Naive thymus-derived CD4-positive, alpha-beta T cell (primary cell): ENCODE measurements at regions not wholly inside any gene's neighbourhood (a gene's known extent, or its start where the extent isn't known, plus 50 kb on each side); places are given as distances from the start of the nearest gene placed in this dataset.

ENCODE experiments used
- ATAC-seq: fragments of 150-1000 bp; cut with Tn5 transposase; 2 replicates; pipeline ENCODE4 v1.10.0; 2021; ENCODE audit warnings: mild to moderate bottlenecking, moderate library complexity
- CTCF ChIA-PET: fragments of 350-600 bp; sonication (Branson Sonifier 250); formaldehyde crosslinking; loops from one replicate; lab custom pipeline; 2021; ENCODE audit warnings: antibody characterized with exemption; lab: Charles Lee
- POLR2A ChIA-PET: fragments of 350-600 bp; sonication (Branson Sonifier 250); formaldehyde crosslinking; loops from one replicate; lab custom pipeline; 2021; ENCODE audit warnings: antibody characterized with exemption, inconsistent platforms; lab: Charles Lee
- DNase-seq, 9 donors: peaks; one replicate each; pipeline versions ENCODE4 v3.0.0 to v3.0.0-alpha.2; 2020 to 2022; ENCODE audit warnings: mixed read lengths in 1 of 9
- H3K27ac ChIP-seq: one replicate; pipeline ENCODE4 v1.7.0; 2013; ENCODE audit warnings: mild to moderate bottlenecking, low read depth, low read length, moderate library complexity
- H3K27me3 ChIP-seq, 2 donors: one replicate each; pipeline ENCODE4 v1.7.0; 2013; ENCODE audit warnings: low read length in 2 of 2, mild to moderate bottlenecking in 2 of 2, moderate library complexity in 2 of 2; ENCODE audit not compliant: control insufficient read depth in 2 of 2, insufficient read depth in 2 of 2
- H3K36me3 ChIP-seq, 3 experiments: 1 replicate in 2 of 3; 2 replicates in 1 of 3; pipeline ENCODE4 v1.7.0; 2013; ENCODE audit warnings: low read length in 3 of 3, mild to moderate bottlenecking in 3 of 3, moderate library complexity in 1 of 3; ENCODE audit not compliant: insufficient read depth in 3 of 3, control insufficient read depth in 2 of 3
- H3K4me1 ChIP-seq, 2 donors: one replicate each; pipeline ENCODE4 v1.7.0; 2013; ENCODE audit warnings: low read length in 2 of 2, mild to moderate bottlenecking in 2 of 2, moderate library complexity in 1 of 2; ENCODE audit not compliant: control insufficient read depth in 2 of 2, insufficient read depth in 2 of 2
- H3K4me3 ChIP-seq: 2 replicates; pipeline ENCODE4 v1.7.0; 2013; ENCODE audit warnings: mild to moderate bottlenecking, low read length
- H3K9me3 ChIP-seq, 3 experiments: 1 replicate in 2 of 3; 2 replicates in 1 of 3; pipeline ENCODE4 v1.7.0; 2013; ENCODE audit warnings: low read length in 3 of 3; ENCODE audit not compliant: control insufficient read depth in 2 of 3
- H3K27ac Mint-ChIP-seq, 9 donors: one replicate each; pipeline ENCODE4 v1.8.0; 2020 to 2022; ENCODE audit warnings: mixed read lengths in 9 of 9, mild to moderate bottlenecking in 8 of 9, moderate library complexity in 5 of 9, inconsistent platforms in 2 of 9
- H3K27me3 Mint-ChIP-seq, 5 donors: one replicate each; pipeline ENCODE4 v1.8.0; 2021 to 2022; ENCODE audit warnings: mixed read lengths in 5 of 5, mild to moderate bottlenecking in 1 of 5
- H3K36me3 Mint-ChIP-seq, 5 donors: one replicate each; pipeline ENCODE4 v1.8.0; 2020 to 2022; ENCODE audit warnings: mixed read lengths in 5 of 5, mild to moderate bottlenecking in 3 of 5, inconsistent platforms in 1 of 5
- H3K4me1 Mint-ChIP-seq, 7 donors: one replicate each; pipeline ENCODE4 v1.8.0; 2020 to 2022; ENCODE audit warnings: mixed read lengths in 7 of 7, mild to moderate bottlenecking in 3 of 7, inconsistent platforms in 1 of 7
- H3K4me3 Mint-ChIP-seq, 10 donors: one replicate each; pipeline ENCODE4 v1.8.0; 2020 to 2022; ENCODE audit warnings: mild to moderate bottlenecking in 10 of 10, mixed read lengths in 10 of 10, moderate library complexity in 6 of 10, inconsistent platforms in 2 of 10
- H3K9me3 Mint-ChIP-seq, 11 donors: one replicate each; pipeline ENCODE4 v1.8.0; 2020 to 2022; ENCODE audit warnings: mixed read lengths in 11 of 11, mild to moderate bottlenecking in 4 of 11, inconsistent platforms in 1 of 11, moderate library complexity in 1 of 11
- intact Hi-C, 2 donors: fragments of 100-400 bp; cut with micrococcal nuclease; formaldehyde crosslinking; loops; one replicate each; pipeline ENCODE4 v1.15.1; 2023

GRCh38 chr4:11130195-11130970 is 298.3 kb downstream of the HS3ST1 start:
- no peak for DNase-seq
- Histone ChIP-seq H3K36me3 (no peaks in the 10 kb centered on the region), H3K9me3 (peaks cover 0 to 3% (median 0%) of the 10 kb centered on the region in 3 experiments), H3K4me1 (no peaks in the 10 kb centered on the region), H3K27ac (no peak overlapping the region), H3K4me3 (no peak overlapping the region), H3K27me3 (no peaks in the 10 kb centered on the region)
- no peak overlapping the region for H3K4me3 Mint-ChIP-seq
- CTCF ChIA-PET: no interaction called here
- no peak overlapping the region for H3K27ac Mint-ChIP-seq
- H3K36me3 Mint-ChIP-seq: peaks cover 0 to 3% (median 0%) of the 10 kb centered on the region in 5 donors
- intact Hi-C loops: no loop called here
- no peak for ATAC-seq
- H3K27me3 Mint-ChIP-seq: peaks cover 0 to 16% (median 6%) of the 10 kb centered on the region in 5 donors
- peaks cover 0 to 5% (median 0%) of the 10 kb centered on the region in 7 donors for H3K4me1 Mint-ChIP-seq
- peaks cover 0 to 10% (median 4%) of the 10 kb centered on the region in 11 donors for H3K9me3 Mint-ChIP-seq
- POLR2A ChIA-PET: no interaction called here

DNA sequence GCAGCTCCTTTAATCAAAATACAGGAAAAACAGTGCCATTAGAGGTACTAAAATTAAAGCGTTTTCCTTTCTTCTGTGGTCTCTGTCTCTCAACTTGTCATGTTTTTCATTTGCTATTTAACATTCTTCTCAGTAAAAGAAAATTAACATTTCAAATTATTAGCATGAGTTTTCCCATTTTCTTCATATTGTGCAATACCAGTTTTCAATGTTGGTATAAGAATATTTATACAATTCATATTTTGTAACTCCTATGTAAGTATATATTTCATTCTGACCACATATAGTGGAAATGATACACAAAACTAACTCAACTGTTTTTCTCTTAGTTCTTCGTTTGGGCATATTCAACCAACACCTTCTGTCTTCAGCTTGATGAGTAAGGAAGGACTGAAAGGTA is 308.3 kb downstream of the HS3ST1 start:
- ATAC-seq: no peak
- CTCF ChIA-PET: no interaction called here

GRCh38 chr4:11119474-11119873 is 309.2 kb downstream of the HS3ST1 start:
- peaks cover 0 to 18% (median 11%) of the 10 kb centered on the region in 5 donors for H3K27me3 Mint-ChIP-seq
- H3K27ac Mint-ChIP-seq: no peak overlapping the region
- H3K9me3 Mint-ChIP-seq: peaks cover 0 to 8% (median 4%) of the 10 kb centered on the region in 11 donors
- H3K36me3 Mint-ChIP-seq: peaks cover 0 to 1% (median 0%) of the 10 kb centered on the region in 5 donors
- ChIA-PET POLR2A (no interaction called here), CTCF (no interaction called here)
- H3K27me3 ChIP-seq: no peaks in the 10 kb centered on the region
- H3K4me1 ChIP-seq: no peaks in the 10 kb centered on the region
- H3K27ac ChIP-seq: no peak overlapping the region
- H3K4me3 Mint-ChIP-seq: no peak overlapping the region
- H3K9me3 ChIP-seq: no peaks in the 10 kb centered on the region
- peaks cover 0 to 6% (median 0%) of the 10 kb centered on the region in 7 donors for H3K4me1 Mint-ChIP-seq
- no peaks in the 10 kb centered on the region for H3K36me3 ChIP-seq
- intact Hi-C loops: no loop called here
- H3K4me3 ChIP-seq: no peak overlapping the region
- no peak for DNase-seq
- ATAC-seq: no peak

More for the DNA sequence above, 308.3 kb downstream of the HS3ST1 start:
- intact Hi-C loops: no loop called here
- no peaks in the 10 kb centered on the region for H3K36me3 ChIP-seq
- Mint-ChIP-seq H3K4me3 (no peak overlapping the region), H3K4me1 (peaks cover 0 to 6% (median 0%) of the 10 kb centered on the region in 7 donors), H3K36me3 (peaks cover 0 to 3% (median 0%) of the 10 kb centered on the region in 5 donors), H3K27ac (no peak overlapping the region), H3K9me3 (peaks cover 0 to 8% (median 4%) of the 10 kb centered on the region in 11 donors), H3K27me3 (peaks cover 0 to 19% (median 11%) of the 10 kb centered on the region in 5 donors)
- no peak for DNase-seq
- no peaks in the 10 kb centered on the region for H3K9me3 ChIP-seq
- H3K4me3 ChIP-seq: no peak overlapping the region
- no peaks in the 10 kb centered on the region for H3K4me1 ChIP-seq
- no peaks in the 10 kb centered on the region for H3K27me3 ChIP-seq
- H3K27ac ChIP-seq: no peak overlapping the region
- POLR2A ChIA-PET: no interaction called here

DNA sequence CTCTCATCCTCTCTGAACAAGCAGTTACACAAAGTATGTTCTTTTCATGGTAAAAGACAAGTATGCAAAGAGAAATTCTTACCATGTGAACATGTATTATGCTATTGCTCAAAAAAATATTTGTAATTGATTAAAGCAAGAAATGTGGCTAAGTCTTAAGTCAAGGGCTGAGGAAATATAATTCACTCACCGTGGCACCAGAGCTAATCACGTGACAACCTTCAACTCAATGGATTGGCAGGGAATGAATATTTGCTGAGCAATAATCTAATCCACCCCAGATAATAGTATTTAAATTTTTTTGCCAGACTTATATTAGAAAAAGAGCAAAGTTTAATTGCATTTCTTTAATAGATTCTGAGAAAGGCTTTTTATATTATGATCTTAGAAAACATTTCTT is 310.2 kb downstream of the HS3ST1 start:
- DNase-seq (no peak), ATAC-seq (no peak)
- POLR2A ChIA-PET: no interaction called here
- H3K4me3 Mint-ChIP-seq: no peak overlapping the region
- Histone ChIP-seq H3K36me3 (no peaks in the 10 kb centered on the region), H3K4me1 (no peaks in the 10 kb centered on the region), H3K27me3 (no peaks in the 10 kb centered on the region), H3K9me3 (no peaks in the 10 kb centered on the region), H3K27ac (no peak overlapping the region), H3K4me3 (no peak overlapping the region)
- intact Hi-C loops: no loop called here
- peaks cover 0 to 6% (median 4%) of the 10 kb centered on the region in 11 donors for H3K9me3 Mint-ChIP-seq
- peaks cover 0 to 6% (median 0%) of the 10 kb centered on the region in 7 donors for H3K4me1 Mint-ChIP-seq
- H3K27ac Mint-ChIP-seq: no peak overlapping the region
- H3K27me3 Mint-ChIP-seq: peaks cover 0 to 13% (median 10%) of the 10 kb centered on the region in 5 donors
- CTCF ChIA-PET: no interaction called here
- no peaks in the 10 kb centered on the region for H3K36me3 Mint-ChIP-seq

GRCh38 chr4:11116940-11117339 is 311.8 kb downstream of the HS3ST1 start:
- no peak overlapping the region for H3K27ac ChIP-seq
- no peak overlapping the region for H3K4me3 Mint-ChIP-seq

DNA sequence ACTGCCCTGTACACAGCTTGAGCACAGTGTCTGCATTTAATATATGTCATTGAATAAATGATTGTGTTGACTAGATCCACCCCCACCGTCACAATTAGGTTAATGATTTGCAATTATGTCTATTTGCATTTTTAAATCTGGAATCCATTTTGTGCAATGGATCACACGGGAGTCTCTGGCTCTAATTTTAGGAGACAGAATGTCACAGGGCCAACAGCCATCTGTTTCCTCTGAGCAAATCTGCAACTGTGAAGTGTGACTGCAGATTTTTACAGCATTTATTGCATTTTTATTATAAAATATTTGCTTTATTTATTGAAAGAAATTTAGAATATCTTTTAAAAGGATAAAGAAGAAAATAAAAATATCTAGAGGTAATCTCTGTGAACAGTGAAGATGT is 316.8 kb downstream of the HS3ST1 start:
- H3K4me3 ChIP-seq: no peak overlapping the region
- ChIA-PET CTCF (no interaction called here), POLR2A (no interaction called here)
- Mint-ChIP-seq H3K27me3 (peaks cover 0 to 14% (median 0%) of the 10 kb centered on the region in 5 donors), H3K4me1 (peaks cover 0 to 4% (median 0%) of the 10 kb centered on the region in 7 donors), H3K4me3 (no peak overlapping the region), H3K36me3 (no peaks in the 10 kb centered on the region), H3K9me3 (peaks cover 0 to 4% (median 0%) of the 10 kb centered on the region in 11 donors), H3K27ac (no peak overlapping the region)
- H3K27me3 ChIP-seq: no peaks in the 10 kb centered on the region
- H3K27ac ChIP-seq: no peak overlapping the region
- ATAC-seq (no peak), DNase-seq (no peak)
- no peaks in the 10 kb centered on the region for H3K9me3 ChIP-seq
- no peaks in the 10 kb centered on the region for H3K36me3 ChIP-seq
- H3K4me1 ChIP-seq: no peaks in the 10 kb centered on the region
- intact Hi-C loops: no loop called here

More at GRCh38 chr4:11116940-11117339, 311.8 kb downstream of the HS3ST1 start:
- ATAC-seq (no peak), DNase-seq (no peak)
- no peaks in the 10 kb centered on the region for H3K27me3 ChIP-seq
- Mint-ChIP-seq H3K27me3 (peaks cover 0 to 8% (median 4%) of the 10 kb centered on the region in 5 donors), H3K27ac (no peak overlapping the region), H3K9me3 (peaks cover 0 to 1% (median 0%) of the 10 kb centered on the region in 11 donors), H3K36me3 (no peaks in the 10 kb centered on the region), H3K4me1 (peaks cover 0 to 6% (median 0%) of the 10 kb centered on the region in 7 donors)
- H3K4me1 ChIP-seq: no peaks in the 10 kb centered on the region
- ChIA-PET CTCF (no interaction called here), POLR2A (no interaction called here)
- no peak overlapping the region for H3K4me3 ChIP-seq
- no peaks in the 10 kb centered on the region for H3K9me3 ChIP-seq
- intact Hi-C loops: no loop called here
- H3K36me3 ChIP-seq: no peaks in the 10 kb centered on the region

DNA sequence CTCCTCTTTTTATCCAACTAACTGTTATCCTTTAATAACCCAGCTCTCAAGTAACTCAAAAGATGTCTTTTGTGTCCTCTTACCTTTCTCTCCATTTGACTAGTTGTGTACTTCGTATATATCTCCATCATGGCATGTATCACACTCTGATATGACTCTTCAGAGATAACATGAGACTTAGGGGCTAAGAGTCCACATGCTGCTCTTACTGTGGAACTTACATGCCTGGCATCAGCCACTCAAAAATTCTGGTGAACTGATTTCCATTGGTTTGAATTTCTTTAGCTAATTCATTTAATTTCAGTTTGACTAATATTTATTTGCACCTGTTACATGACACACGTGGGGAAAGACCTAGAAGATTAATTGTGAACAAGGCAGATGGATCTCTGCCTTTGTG is 317.3 kb downstream of the HS3ST1 start:
- Histone ChIP-seq H3K4me1 (no peaks in the 10 kb centered on the region), H3K9me3 (no peaks in the 10 kb centered on the region), H3K27me3 (no peaks in the 10 kb centered on the region), H3K4me3 (no peak overlapping the region), H3K27ac (no peak overlapping the region), H3K36me3 (no peaks in the 10 kb centered on the region)
- Mint-ChIP-seq H3K4me1 (peaks cover 0 to 3% (median 0%) of the 10 kb centered on the region in 7 donors), H3K4me3 (no peak overlapping the region), H3K27me3 (peaks cover 0 to 12% (median 0%) of the 10 kb centered on the region in 5 donors), H3K9me3 (peaks cover 0 to 4% (median 0%) of the 10 kb centered on the region in 11 donors), H3K36me3 (no peaks in the 10 kb centered on the region), H3K27ac (no peak overlapping the region)
- POLR2A ChIA-PET: no interaction called here
- CTCF ChIA-PET: no interaction called here
- DNase-seq (no peak), ATAC-seq (no peak)
- intact Hi-C loops: no loop called here
